ENCODE measurements at regions not wholly inside any gene's neighbourhood (a gene's known extent, or its start where the extent isn't known, plus 50 kb on each side); places are given as distances from the start of the nearest gene placed in this dataset.
A peak's percentile ranks its signal among the peaks of the same experiment; 100 is the strongest.

DNA sequence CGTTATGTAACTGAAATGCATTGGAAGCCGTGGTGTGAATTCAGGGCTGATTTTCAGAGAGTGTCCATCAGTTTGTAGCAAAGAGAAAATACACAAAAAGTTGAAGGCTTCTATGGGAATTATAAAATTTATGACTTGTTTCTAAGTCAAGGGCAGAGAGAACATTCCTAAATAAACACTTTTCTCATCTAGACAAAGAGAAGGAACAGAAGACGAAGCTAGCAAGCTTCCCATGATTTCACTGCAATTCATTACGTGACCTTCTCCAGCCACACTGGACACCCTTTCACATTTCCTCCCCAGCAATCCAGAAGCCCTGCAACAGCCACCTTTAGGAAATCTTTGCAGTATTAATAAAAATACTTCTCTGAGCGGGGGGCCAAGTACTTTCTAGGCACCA lies 67.8 kb downstream of the TMEM100 start:
- CTCF ChIA-PET: interaction anchor here (0.7 to 3.1 kb wide), 6 partner anchors 13 to 128 kb away, joined by 3 to 14 read pairs (median 4); no protein-coding TSS in a partner anchor
- H3K9me3 ChIP-seq: no peaks in the 10 kb centered on the region
- 50% methylated on average over 5 of the region's 5 CpGs for WGBS (ENCODE audit: low lambda C conversion rate)

DNA sequence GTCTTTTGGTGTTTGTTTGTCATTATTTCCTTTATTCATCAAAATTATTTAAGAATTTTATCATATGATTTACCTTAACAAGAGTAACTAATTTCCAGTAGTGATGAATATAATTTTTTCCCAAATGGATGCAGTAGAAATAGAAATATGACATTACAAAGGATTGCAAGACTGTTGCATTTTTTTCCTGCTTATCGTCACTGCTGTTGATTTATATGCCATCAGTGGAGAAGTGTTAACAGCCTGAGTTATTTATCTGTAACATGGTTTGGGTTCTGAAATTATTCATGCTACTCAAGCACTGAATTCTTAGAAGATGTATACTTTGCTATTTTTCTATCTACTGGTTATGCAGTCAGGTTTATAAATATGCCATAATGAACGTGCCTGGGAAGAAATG lies 68.6 kb downstream of the TMEM100 start:
- CTCF ChIA-PET: interaction anchor here (1.3 to 3.1 kb wide), 3 partner anchors 12 to 128 kb away, joined by 3 to 14 read pairs (median 4); no protein-coding TSS in a partner anchor

More for the DNA sequence above, 67.8 kb downstream of the TMEM100 start:
- no peak for DNase-seq
- Histone ChIP-seq H3K9me2 (no peaks in the 10 kb centered on the region), H3K27me3 (ENCODE audit: insufficient read depth) (no peaks in the 10 kb centered on the region), H3K4me1 (ENCODE audit: control insufficient read depth in 1 of 2, insufficient read depth in 2 of 2, low read depth in 1 of 2, low read length in 1 of 2) (peaks cover 3 to 17% of the 10 kb centered on the region in 2 experiments; a peak in 3 of 4 replicates), H2AFZ (ENCODE audit: low read depth) (no peak overlapping the region), H3K27ac (ENCODE audit: low read depth in 2 of 2, low read length in 1 of 2) (peak overlapping the region in 1 of 2 experiments; percentile 88; a peak in 1 of 4 replicates), H3K9ac (no peak overlapping the region), H3K36me3 (replicated peaks in 1 of 2; ENCODE audit: control insufficient read depth in 1 of 2, insufficient read depth in 2 of 2, low read length in 1 of 2) (no peaks in the 10 kb centered on the region), H3K79me2 (ENCODE audit: insufficient read depth) (no peaks in the 10 kb centered on the region), H3F3A (replicated peaks; ENCODE audit: insufficient read depth) (no peaks in the 10 kb centered on the region), H3K4me3 (ENCODE audit: low read depth in 2 of 2, low read length in 1 of 2) (no peak overlapping the region), H4K20me1 (ENCODE audit: insufficient read depth) (no peaks in the 10 kb centered on the region), H3K4me2 (no peak overlapping the region)
- POLR2A ChIA-PET: no interaction called here
- TF ChIP-seq JUND (IDR thresholded peaks at IDR 0.05): no peak
- TF ChIP-seq FOXM1 (IDR thresholded peaks at IDR 0.05; ENCODE audit: low read depth): no peak
- no peak for TF ChIP-seq TEAD4 (IDR thresholded peaks at IDR 0.05; ENCODE audit: borderline replicate concordance, insufficient read depth)
- no peak for TF ChIP-seq POLR2AphosphoS5 (IDR thresholded peaks at IDR 0.05; ENCODE audit: low read depth, low read length)

DNA sequence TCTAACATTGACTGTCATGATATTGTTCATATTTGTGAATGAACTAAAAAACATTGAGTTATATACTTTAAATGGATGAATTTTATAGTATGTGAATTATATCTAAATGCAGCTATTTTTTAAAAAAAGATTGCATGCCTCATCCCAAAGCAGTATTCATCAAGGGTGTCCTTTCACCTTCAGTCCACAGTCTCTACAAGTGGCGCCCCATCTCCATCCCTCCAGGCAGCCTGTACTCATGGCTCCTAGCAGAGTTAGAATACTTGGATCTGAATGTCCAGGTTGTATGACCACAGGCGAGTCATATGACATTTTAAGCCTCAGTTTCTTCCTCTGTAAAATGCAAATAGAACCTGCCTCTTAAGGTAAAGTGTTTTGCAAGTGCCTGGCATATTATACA lies 69.8 kb downstream of the TMEM100 start:
- Histone ChIP-seq H4K20me1 (ENCODE audit: insufficient read depth) (no peaks in the 10 kb centered on the region), H3K4me2 (no peak overlapping the region), H3K27me3 (ENCODE audit: insufficient read depth) (no peaks in the 10 kb centered on the region), H3K27ac (ENCODE audit: low read depth in 2 of 2, low read length in 1 of 2) (no peak overlapping the region), H3K36me3 (replicated peaks in 1 of 2; ENCODE audit: control insufficient read depth in 1 of 2, insufficient read depth in 2 of 2, low read length in 1 of 2) (no peaks in the 10 kb centered on the region), H3F3A (replicated peaks; ENCODE audit: insufficient read depth) (no peaks in the 10 kb centered on the region), H3K4me1 (ENCODE audit: control insufficient read depth in 1 of 2, insufficient read depth in 2 of 2, low read depth in 1 of 2, low read length in 1 of 2) (peaks cover 2 to 17% of the 10 kb centered on the region in 2 experiments; a peak in 3 of 4 replicates), H3K9ac (no peak overlapping the region), H3K9me3 (no peaks in the 10 kb centered on the region), H2AFZ (ENCODE audit: low read depth) (no peak overlapping the region), H3K9me2 (no peaks in the 10 kb centered on the region), H3K4me3 (ENCODE audit: low read depth in 2 of 2, low read length in 1 of 2) (no peak overlapping the region), H3K79me2 (ENCODE audit: insufficient read depth) (no peaks in the 10 kb centered on the region)
- TF ChIP-seq, protein P1, sequence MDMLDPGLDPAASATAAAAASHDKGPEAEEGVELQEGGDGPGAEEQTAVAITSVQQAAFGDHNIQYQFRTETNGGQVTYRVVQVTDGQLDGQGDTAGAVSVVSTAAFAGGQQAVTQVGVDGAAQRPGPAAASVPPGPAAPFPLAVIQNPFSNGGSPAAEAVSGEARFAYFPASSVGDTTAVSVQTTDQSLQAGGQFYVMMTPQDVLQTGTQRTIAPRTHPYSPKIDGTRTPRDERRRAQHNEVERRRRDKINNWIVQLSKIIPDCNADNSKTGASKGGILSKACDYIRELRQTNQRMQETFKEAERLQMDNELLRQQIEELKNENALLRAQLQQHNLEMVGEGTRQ (IDR thresholded peaks at IDR 0.05; ENCODE audit: borderline replicate concordance, low read depth, low read length): no peak
- TF ChIP-seq EZH2phosphoT487 (IDR thresholded peaks at IDR 0.05; ENCODE audit: borderline replicate concordance, low read depth) (no peak), JUND (IDR thresholded peaks at IDR 0.05) (no peak), TEAD4 (IDR thresholded peaks at IDR 0.05; ENCODE audit: borderline replicate concordance, insufficient read depth) (no peak), SIN3A (IDR thresholded peaks at IDR 0.05; ENCODE audit: borderline replicate concordance, low read depth, low read length) (no peak)
- TF ChIP-seq, protein P2, sequence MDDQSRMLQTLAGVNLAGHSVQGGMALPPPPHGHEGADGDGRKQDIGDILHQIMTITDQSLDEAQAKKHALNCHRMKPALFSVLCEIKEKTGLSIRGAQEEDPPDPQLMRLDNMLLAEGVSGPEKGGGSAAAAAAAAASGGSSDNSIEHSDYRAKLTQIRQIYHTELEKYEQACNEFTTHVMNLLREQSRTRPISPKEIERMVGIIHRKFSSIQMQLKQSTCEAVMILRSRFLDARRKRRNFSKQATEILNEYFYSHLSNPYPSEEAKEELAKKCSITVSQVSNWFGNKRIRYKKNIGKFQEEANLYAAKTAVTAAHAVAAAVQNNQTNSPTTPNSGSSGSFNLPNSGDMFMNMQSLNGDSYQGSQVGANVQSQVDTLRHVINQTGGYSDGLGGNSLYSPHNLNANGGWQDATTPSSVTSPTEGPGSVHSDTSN (IDR thresholded peaks at IDR 0.05): no peak
- no peak for DNase-seq
- ChIA-PET POLR2A (no interaction called here), CTCF (interaction anchor here (1.6 to 4.3 kb wide), 3 partner anchors 11 to 126 kb away, joined by 6 to 20 read pairs (median 8); no protein-coding TSS in a partner anchor)
- WGBS (ENCODE audit: low lambda C conversion rate): 37% methylated on average over 2 of the region's 2 CpGs

More for the DNA sequence above, 68.6 kb downstream of the TMEM100 start:
- WGBS (ENCODE audit: low lambda C conversion rate): 30% methylated on average over 2 of the region's 2 CpGs
- Histone ChIP-seq H3K9me2 (no peaks in the 10 kb centered on the region), H3K4me1 (ENCODE audit: control insufficient read depth in 1 of 2, insufficient read depth in 2 of 2, low read depth in 1 of 2, low read length in 1 of 2) (peaks cover 0 to 17% of the 10 kb centered on the region in 2 experiments; a peak in 2 of 4 replicates), H3K4me2 (no peak overlapping the region), H3K4me3 (ENCODE audit: low read depth in 2 of 2, low read length in 1 of 2) (no peak overlapping the region), H3K9ac (no peak overlapping the region), H3K27ac (ENCODE audit: low read depth in 2 of 2, low read length in 1 of 2) (no peak overlapping the region), H3K9me3 (no peaks in the 10 kb centered on the region), H3K79me2 (ENCODE audit: insufficient read depth) (no peaks in the 10 kb centered on the region), H4K20me1 (ENCODE audit: insufficient read depth) (no peaks in the 10 kb centered on the region), H2AFZ (ENCODE audit: low read depth) (no peak overlapping the region), H3K36me3 (replicated peaks in 1 of 2; ENCODE audit: control insufficient read depth in 1 of 2, insufficient read depth in 2 of 2, low read length in 1 of 2) (no peaks in the 10 kb centered on the region), H3F3A (replicated peaks; ENCODE audit: insufficient read depth) (no peaks in the 10 kb centered on the region), H3K27me3 (ENCODE audit: insufficient read depth) (no peaks in the 10 kb centered on the region)
- POLR2A ChIA-PET: no interaction called here
- TF ChIP-seq ELF1 (IDR thresholded peaks at IDR 0.05): no peak
- TF ChIP-seq, protein P2 (IDR thresholded peaks at IDR 0.05): peak; percentile 34; the same call in 1 of the 2 replicates
- DNase-seq: no peak
